HTR-8/SVneo (cell line): ENCODE measurements at regions not wholly inside any gene's neighbourhood (a gene's known extent, or its start where the extent isn't known, plus 50 kb on each side); places are given as distances from the start of the nearest gene placed in this dataset.
"Not testable (repeated sequence)": the region's sequence is repeated elsewhere in the genome, so short reads cannot be mapped to it uniquely, and the experiment has no call there.

Source experiments
- DNase-seq: peaks from one replicate; pipeline ENCODE4 v3.0.0; 2011; ENCODE audit warnings: low spot score, mixed read lengths; ENCODE audit not compliant: insufficient read length
- FAIRE-seq: peaks from 2 replicates; lab custom pipeline; 2011; peaks lifted over from hg19 to GRCh38; lab: Jason Lieb, UNC

DNA sequence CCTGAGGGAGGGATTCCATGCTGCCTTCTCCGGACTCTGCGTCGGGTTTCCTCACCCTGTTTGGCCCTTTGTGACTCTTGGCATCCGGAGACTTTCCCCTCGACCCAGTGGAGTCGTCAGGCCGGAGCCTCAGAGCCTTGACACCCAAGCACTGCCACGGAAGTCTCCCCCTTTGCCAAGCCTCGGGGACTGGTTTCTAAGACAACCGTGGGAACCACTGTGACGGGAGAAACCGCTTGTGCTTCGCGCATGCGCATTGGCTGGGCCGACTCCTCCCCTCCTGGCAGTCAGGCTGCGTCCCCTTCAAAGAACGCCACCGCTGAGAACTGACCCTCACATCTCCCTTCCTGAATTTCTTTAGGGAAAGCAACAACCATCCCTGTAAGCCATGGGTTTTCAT, 459.4 kb upstream of the ZNG1F start:
- not testable (repeated sequence) for DNase-seq, FAIRE-seq

DNA sequence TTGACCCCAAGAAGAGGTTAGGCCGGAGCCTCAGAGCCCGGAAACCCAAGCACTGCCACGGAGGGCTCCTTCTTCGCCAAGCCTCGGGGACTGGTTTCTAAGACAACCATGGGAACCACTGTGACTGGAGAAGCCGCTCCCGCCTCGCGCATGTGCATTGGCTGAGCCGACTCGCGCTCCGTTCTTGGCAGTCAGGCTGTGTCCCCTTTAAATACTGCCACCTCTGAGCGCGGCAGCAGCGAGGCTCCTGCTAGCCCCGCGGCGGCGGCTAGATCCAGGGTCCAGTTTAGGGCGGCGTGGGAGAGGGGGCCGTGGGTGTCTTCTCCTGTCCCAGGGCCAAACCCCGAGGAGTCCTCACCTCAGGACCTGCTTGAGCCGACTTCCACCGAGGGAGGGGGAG, 457.1 kb upstream of the ZNG1F start:
- FAIRE-seq, DNase-seq: not testable (repeated sequence)

DNA sequence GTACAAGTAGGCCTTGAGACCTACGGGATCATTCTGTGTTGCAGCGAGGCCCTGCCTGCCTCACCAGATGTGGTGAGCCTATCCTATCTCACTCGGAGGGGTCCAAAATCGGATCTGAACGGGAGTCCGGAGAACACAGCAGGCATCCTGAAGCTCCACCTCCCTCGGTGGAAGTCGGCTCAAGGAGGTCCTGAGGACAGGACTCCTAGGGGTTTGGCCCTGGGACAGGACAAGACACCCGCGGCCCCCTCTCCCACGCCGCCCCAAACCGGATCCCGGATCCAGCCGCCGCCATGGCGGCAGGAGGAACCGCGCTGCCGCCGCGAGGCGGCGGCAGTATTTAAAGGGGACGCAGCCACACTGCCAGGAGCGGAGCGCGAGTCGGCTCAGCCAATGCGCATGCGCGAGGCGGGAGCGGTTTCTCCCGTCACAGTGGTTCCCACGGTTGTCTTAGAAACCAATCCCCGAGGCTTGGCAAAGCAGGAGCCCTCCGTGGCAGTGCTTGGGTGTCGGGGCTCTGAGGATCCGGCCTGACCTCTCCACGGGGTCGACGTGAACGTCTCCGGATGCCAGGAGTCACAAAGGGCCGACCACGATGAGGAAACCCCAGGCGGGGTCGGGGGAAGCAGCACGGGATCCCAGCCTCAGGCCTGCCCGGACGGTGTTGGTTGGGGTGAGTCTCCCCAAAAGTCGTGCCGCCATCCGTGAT, 454.6 kb upstream of the ZNG1F start:
- DNase-seq = peak; percentile 28
- FAIRE-seq = not testable (repeated sequence)

DNA sequence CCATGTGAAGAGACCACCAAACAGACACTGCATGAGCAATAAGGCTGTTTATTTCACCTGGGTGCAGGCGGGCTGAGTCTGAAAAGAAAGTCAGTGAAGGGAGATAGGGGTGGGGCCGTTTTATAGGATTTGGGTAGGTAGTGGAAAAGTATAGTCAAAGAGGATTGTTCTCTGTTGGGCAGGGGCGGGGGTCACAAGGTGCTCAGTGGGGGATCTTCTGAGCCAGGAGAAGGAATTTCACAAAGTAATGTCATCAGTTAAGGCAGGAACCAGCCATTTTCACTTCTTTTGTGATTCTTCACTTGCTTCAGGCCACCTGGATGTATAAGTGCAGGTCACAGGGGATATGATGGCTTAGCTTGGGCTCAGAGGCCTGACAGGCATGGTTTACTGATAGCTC, 444.6 kb upstream of the ZNG1F start:
- not testable (repeated sequence) for FAIRE-seq, DNase-seq

DNA sequence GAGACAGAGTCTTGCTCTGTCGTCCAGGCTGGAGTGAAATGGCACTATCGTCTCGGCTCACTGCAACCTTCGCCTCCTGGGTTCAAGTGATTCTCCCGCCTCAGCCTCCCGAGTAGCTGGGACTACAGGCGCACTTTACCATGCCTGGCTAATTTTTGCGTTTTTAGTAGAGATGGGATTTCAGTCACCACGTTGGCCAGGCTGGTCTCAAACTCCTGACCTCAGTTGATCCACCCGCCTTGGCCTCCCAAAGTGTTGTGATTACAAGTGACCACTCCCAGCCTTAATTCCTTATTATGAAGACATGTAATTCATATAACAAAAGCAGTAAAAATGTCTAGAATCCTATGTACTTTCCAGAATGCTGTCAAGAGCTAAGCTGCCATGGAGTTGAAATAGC, 434.5 kb upstream of the ZNG1F start:
- not testable (repeated sequence) for FAIRE-seq, DNase-seq

DNA sequence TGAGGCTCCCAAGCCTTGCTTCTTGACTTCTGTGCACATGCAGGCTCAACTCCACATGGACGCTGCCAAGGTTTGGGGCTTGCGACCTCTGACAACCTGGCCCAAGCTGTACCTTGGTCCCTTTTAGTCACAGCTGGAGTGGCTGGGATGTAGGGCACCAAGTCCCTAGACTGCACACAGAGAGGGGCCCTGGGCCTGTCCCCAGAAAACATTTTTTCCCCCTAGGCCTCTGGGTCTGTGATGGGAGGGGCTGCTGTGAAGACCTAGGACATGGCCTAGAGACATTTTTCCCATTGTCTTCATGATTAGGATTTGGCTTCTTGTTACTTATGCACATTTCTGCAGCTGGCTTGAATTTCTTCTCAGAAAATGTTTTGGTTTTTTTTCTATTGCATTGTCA, 430.1 kb upstream of the ZNG1F start:
- FAIRE-seq, DNase-seq: not testable (repeated sequence)

DNA sequence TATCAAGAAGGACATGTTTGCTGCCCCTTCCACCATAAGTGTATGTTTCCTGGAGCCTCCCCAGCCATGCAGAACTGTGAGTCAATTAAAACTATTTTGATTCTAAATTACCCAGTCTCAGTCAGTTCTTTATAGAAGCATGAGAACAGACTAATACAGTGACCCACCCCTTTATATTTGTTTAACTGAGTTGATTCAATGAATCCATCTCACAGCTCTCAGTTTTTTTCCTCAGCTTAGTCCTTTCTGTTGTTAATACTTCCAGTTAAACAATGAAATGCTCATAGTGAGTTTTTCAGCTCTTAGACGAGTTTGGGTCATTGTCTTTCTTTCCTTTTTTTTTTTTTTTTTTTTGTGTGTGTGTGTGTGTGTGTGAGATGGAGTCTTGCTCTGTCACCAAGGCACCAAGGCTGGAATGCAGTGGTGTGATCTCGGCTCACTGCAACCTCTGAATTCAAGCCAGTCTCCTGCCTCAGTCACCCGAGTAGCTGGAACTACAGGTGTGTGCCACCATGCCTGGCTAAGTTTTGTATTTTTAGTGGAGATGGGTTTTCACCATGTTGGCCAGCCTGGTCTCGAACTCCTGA, 417.9 kb upstream of the ZNG1F start:
- not testable (repeated sequence) for DNase-seq

DNA sequence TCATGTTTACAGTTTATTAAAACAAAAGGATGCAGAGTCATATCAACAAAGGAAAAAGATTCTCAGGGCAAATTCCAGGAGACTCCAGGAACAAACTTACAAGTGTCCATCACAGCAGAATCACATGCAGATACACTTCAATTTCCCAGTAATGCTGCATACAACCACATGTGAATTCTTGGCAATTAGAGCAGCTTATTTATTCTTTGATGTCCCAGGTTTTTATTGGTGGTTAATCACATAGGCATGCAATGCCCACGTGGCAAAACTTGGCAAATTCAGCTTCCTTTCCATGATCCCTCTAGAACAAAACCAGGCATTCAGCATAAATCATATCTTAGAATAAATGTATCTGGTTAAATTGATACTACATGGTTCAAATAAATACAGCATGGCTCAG, 376.5 kb upstream of the ZNG1F start:
- DNase-seq, FAIRE-seq: not testable (repeated sequence)

More for the DNA sequence above, 417.9 kb upstream of the ZNG1F start:
- FAIRE-seq = not testable (repeated sequence)
